GM23338 (cell line): ENCODE measurements at regions not wholly inside any gene's neighbourhood (a gene's known extent, or its start where the extent isn't known, plus 50 kb on each side); places are given as distances from the start of the nearest gene placed in this dataset.

Experiments used
- ATAC-seq: fragments of 200-7000 bp; cut with Tn5 transposase; 3 replicates; pipeline ENCODE4 v1.9.1; 2020
- DNase-seq: peaks from one replicate; pipeline ENCODE4 v3.0.0-alpha.2; 2015; ENCODE audit warnings: low spot score
- H2AFZ ChIP-seq: fragments of 200-600 bp; sonication (generic); 2 replicates; pipeline ENCODE4 v1.8.0; 2016; ENCODE audit warnings: antibody characterized with exemption, mild to moderate bottlenecking, moderate library complexity
- H3F3A ChIP-seq: fragments of 200-600 bp; sonication (generic); replicated peaks from 2 replicates; pipeline ENCODE4 v1.8.0; 2017; ENCODE audit warnings: antibody characterized with exemption, mixed run types, low read depth
- H3K27ac ChIP-seq: fragments of 200-600 bp; sonication (generic); 2 replicates; pipeline ENCODE4 v1.6.1; 2016; ENCODE audit warnings: low read depth
- H3K27me3 ChIP-seq: fragments of 200-600 bp; sonication (generic); 2 replicates; pipeline ENCODE4 v1.8.0; 2016; ENCODE audit warnings: mild to moderate bottlenecking, mixed run types, moderate library complexity; ENCODE audit not compliant: insufficient read depth
- H3K36me3 ChIP-seq: fragments of 200-600 bp; sonication (generic); 2 replicates; pipeline ENCODE4 v1.8.0; 2016; ENCODE audit warnings: mild to moderate bottlenecking; ENCODE audit not compliant: insufficient read depth
- H3K4me1 ChIP-seq: fragments of 200-600 bp; sonication (generic); 2 replicates; pipeline ENCODE4 v1.8.0; 2016; ENCODE audit warnings: mild to moderate bottlenecking, moderate library complexity; ENCODE audit not compliant: insufficient read depth
- H3K4me2 ChIP-seq: fragments of 200-600 bp; sonication (generic); 2 replicates; pipeline ENCODE4 v1.7.1; 2017; ENCODE audit warnings: mixed run types
- H3K4me3 ChIP-seq: fragments of 200-600 bp; sonication (generic); 2 replicates; pipeline ENCODE4 v1.6.1; 2016; ENCODE audit warnings: mixed run types
- H3K79me2 ChIP-seq: fragments of 200-600 bp; sonication (generic); replicated peaks from 2 replicates; pipeline ENCODE4 v1.8.0; 2017; ENCODE audit warnings: mild to moderate bottlenecking; ENCODE audit not compliant: insufficient read depth
- H3K9me2 ChIP-seq: fragments of 200-600 bp; sonication (generic); 2 replicates; pipeline ENCODE4 v1.8.0; 2017; ENCODE audit not compliant: insufficient read depth
- H4K20me1 ChIP-seq: fragments of 200-600 bp; sonication (generic); replicated peaks from 2 replicates; pipeline ENCODE4 v1.8.0; 2017; ENCODE audit warnings: mild to moderate bottlenecking; ENCODE audit not compliant: insufficient read depth
- H3K27ac Mint-ChIP-seq: 2 replicates; pipeline ENCODE4 v1.8.0; 2020; ENCODE audit warnings: inconsistent platforms, mild to moderate bottlenecking, moderate library complexity, mixed read lengths
- H3K27me3 Mint-ChIP-seq: 3 replicates; pipeline ENCODE4 v1.8.0; 2022; ENCODE audit warnings: low read depth, mild to moderate bottlenecking, moderate library complexity, mixed read lengths, inconsistent platforms; ENCODE audit not compliant: insufficient read depth, poor library complexity
- H3K36me3 Mint-ChIP-seq: 3 replicates; pipeline ENCODE4 v1.8.0; 2021; ENCODE audit warnings: low read depth, mild to moderate bottlenecking, inconsistent platforms, moderate library complexity, mixed read lengths
- H3K4me1 Mint-ChIP-seq: 3 replicates; pipeline ENCODE4 v1.8.0; 2020; ENCODE audit warnings: mild to moderate bottlenecking, inconsistent platforms, mixed read lengths
- H3K4me3 Mint-ChIP-seq: 3 replicates; pipeline ENCODE4 v1.8.0; 2021; ENCODE audit warnings: moderate library complexity, mild to moderate bottlenecking, inconsistent platforms, mixed read lengths
- H3K9me3 Mint-ChIP-seq: 3 replicates; pipeline ENCODE4 v1.8.0; 2020; ENCODE audit warnings: moderate library complexity, mild to moderate bottlenecking, inconsistent platforms, mixed read lengths
- CREB1 ChIP-seq: fragments of 250-450 bp; sonication (Bioruptor Pico); IDR thresholded peaks from 2 replicates; pipeline ENCODE4 v1.5.0; 2020; ENCODE audit warnings: low read depth, mild to moderate bottlenecking, moderate library complexity
- ETS1 ChIP-seq: IDR thresholded peaks from 2 replicates; pipeline ENCODE4 v1.6.1; 2016; ENCODE audit warnings: antibody characterized with exemption
- EZH2phosphoT487 ChIP-seq: fragments of 200-600 bp; sonication (generic); IDR thresholded peaks from one replicate; pipeline ENCODE4 v1.8.1; 2018; ENCODE audit warnings: antibody characterized with exemption; ENCODE audit not compliant: unreplicated experiment
- JUNB ChIP-seq: IDR thresholded peaks from one replicate; pipeline ENCODE4 v1.6.1; 2016; ENCODE audit warnings: antibody characterized with exemption; ENCODE audit not compliant: unreplicated experiment
- NANOG ChIP-seq: IDR thresholded peaks from 2 replicates; pipeline ENCODE4 v1.6.1; 2016; ENCODE audit warnings: antibody characterized with exemption, borderline replicate concordance
- POLR2AphosphoS5 ChIP-seq: IDR thresholded peaks from 2 replicates; pipeline ENCODE4 v1.6.1; 2016; ENCODE audit warnings: antibody characterized with exemption, low read depth
- REST ChIP-seq: IDR thresholded peaks from one replicate; pipeline ENCODE4 v1.6.1; 2018; ENCODE audit warnings: antibody characterized with exemption; ENCODE audit not compliant: unreplicated experiment
- STAT1 ChIP-seq: IDR thresholded peaks from one replicate; pipeline ENCODE4 v1.6.1; 2016; ENCODE audit warnings: antibody characterized with exemption; ENCODE audit not compliant: unreplicated experiment
- ZNF331 ChIP-seq: fragments of 250-450 bp; sonication (Bioruptor Pico); IDR thresholded peaks from 2 replicates; pipeline ENCODE4 v1.5.0; 2020; ENCODE audit warnings: low read depth, mild to moderate bottlenecking, moderate library complexity
- TF ChIP-seq, protein P1 (sequence below), 2 experiments: fragments of 200-600 bp in 1 of 2; sonication (generic) in 1 of 2; conservative IDR thresholded peaks; 2 replicates each; pipeline versions ENCODE4 v1.5.1 to v1.6.1; 2016 to 2017; ENCODE audit warnings: antibody characterized with exemption in 2 of 2, low read depth in 2 of 2, mild to moderate bottlenecking in 2 of 2, moderate library complexity in 1 of 2

DNA sequence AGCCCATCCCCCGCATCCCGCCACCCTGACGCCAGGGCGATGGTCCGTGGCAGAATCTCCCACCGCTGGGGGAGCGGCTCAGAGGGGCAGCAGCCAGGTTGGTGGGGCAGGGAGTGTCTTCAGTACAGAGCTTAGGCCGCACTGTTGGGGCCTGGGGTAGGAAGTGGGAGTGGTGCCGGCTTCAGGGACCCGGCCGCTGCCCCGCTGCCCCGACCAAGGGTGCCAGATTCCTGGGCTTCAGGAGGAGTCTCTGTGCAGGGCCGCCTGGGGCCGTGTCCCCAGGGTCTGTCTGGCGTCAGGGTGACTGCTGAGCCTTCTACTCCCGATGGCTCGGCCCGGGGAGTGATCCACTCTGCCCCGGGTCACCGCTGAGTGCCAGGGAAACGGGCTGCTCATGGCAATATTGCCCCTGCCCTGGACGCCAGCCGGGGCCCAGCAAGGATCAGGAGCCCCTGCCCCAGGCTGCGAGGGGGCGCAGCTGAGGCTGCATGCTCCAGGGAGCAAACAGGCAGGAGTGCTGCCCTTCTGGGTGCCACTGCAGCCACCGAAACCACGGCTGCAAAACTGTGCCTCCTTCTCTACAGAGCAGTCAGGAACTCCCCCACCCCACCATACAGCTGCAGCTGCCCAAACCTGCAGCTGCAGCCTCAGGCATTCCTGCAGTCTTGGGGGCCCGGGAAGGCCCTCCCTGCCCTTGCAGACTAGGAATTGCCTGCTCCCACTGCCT, 1206.1 kb downstream of the ARAP2 start (continued):
- TF ChIP-seq REST (no peak), NANOG (no peak), JUNB (no peak), STAT1 (no peak), ZNF331 (no peak)
- TF ChIP-seq, protein P1, sequence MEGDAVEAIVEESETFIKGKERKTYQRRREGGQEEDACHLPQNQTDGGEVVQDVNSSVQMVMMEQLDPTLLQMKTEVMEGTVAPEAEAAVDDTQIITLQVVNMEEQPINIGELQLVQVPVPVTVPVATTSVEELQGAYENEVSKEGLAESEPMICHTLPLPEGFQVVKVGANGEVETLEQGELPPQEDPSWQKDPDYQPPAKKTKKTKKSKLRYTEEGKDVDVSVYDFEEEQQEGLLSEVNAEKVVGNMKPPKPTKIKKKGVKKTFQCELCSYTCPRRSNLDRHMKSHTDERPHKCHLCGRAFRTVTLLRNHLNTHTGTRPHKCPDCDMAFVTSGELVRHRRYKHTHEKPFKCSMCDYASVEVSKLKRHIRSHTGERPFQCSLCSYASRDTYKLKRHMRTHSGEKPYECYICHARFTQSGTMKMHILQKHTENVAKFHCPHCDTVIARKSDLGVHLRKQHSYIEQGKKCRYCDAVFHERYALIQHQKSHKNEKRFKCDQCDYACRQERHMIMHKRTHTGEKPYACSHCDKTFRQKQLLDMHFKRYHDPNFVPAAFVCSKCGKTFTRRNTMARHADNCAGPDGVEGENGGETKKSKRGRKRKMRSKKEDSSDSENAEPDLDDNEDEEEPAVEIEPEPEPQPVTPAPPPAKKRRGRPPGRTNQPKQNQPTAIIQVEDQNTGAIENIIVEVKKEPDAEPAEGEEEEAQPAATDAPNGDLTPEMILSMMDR (conservative IDR thresholded peaks at IDR 0.05; ENCODE audit: low read depth in 2 of 2) = no peak

- H3K4me3 ChIP-seq = no peak overlapping the region
- DNase-seq (no peak), ATAC-seq (no peak)
- H3F3A ChIP-seq = no peaks in the 10 kb centered on the region
- H3K27me3 ChIP-seq = no peaks in the 10 kb centered on the region
- no peak overlapping the region for H3K4me3 Mint-ChIP-seq
- H3K4me1 ChIP-seq = no peaks in the 10 kb centered on the region
- H3K9me2 ChIP-seq = no peaks in the 10 kb centered on the region
- TF ChIP-seq REST = no peak
- TF ChIP-seq, protein P1 (conservative IDR thresholded peaks at IDR 0.05; ENCODE audit: low read depth in 2 of 2) = no peak
- no peak for TF ChIP-seq POLR2AphosphoS5
- TF ChIP-seq NANOG = no peak
- TF ChIP-seq JUNB = no peak
- TF ChIP-seq STAT1 = no peak
- no peak for TF ChIP-seq EZH2phosphoT487
- TF ChIP-seq ETS1 = no peak
- no peak for TF ChIP-seq CREB1 (CRISPR knock-in tag)
- H3K36me3 ChIP-seq = no peaks in the 10 kb centered on the region
- H3K79me2 ChIP-seq = no peaks in the 10 kb centered on the region
- H4K20me1 ChIP-seq = no peaks in the 10 kb centered on the region
- no peak overlapping the region for H3K27ac Mint-ChIP-seq
- H3K27ac ChIP-seq = no peak overlapping the region
- H3K9me3 Mint-ChIP-seq = no peaks in the 10 kb centered on the region; the same call in 2 of the 3 replicates
- no peaks in the 10 kb centered on the region for H3K36me3 Mint-ChIP-seq
- H2AFZ ChIP-seq = no peak overlapping the region
- H3K27me3 Mint-ChIP-seq = no peaks in the 10 kb centered on the region
- H3K4me1 Mint-ChIP-seq = no peaks in the 10 kb centered on the region
- H3K4me2 ChIP-seq = no peak overlapping the region
Measured at GRCh38 chr4:35038845-35039244, 1205.5 kb downstream of the ARAP2 start.
